Smooth muscle cell of the brain vasculature (primary cell): ENCODE measurements at regions not wholly inside any gene's neighbourhood (a gene's known extent, or its start where the extent isn't known, plus 50 kb on each side); places are given as distances from the start of the nearest gene placed in this dataset.
A peak's percentile ranks its signal among the peaks of the same experiment; 100 is the strongest.
"Not testable (repeated sequence)": the region's sequence is repeated elsewhere in the genome, so short reads cannot be mapped to it uniquely, and the experiment has no call there.

ENCODE experiments used
- DNase-seq: peaks from one replicate; pipeline ENCODE4 v3.0.0-alpha.2; 2012; ENCODE audit warnings: low read depth, low spot score

GRCh38 chr21:28423521-28424190 is 569.0 kb downstream of the LTN1 start:
- DNase-seq: no peak

GRCh38 chr21:28421716-28422524 is 570.8 kb downstream of the LTN1 start:
- DNase-seq: no peak

GRCh38 chr21:28419811-28420210 is 572.9 kb downstream of the LTN1 start:
- no peak for DNase-seq

- no peak for DNase-seq
These were observed 573.8 kb downstream of the LTN1 start for GRCh38 chr21:28418726-28419514.

- DNase-seq: no peak
These were observed 582.4 kb downstream of the LTN1 start for GRCh38 chr21:28410256-28410655.

- no peak for DNase-seq
These were observed 590.1 kb downstream of the LTN1 start for GRCh38 chr21:28402616-28402989.

- DNase-seq: no peak
These were observed 595.6 kb downstream of the LTN1 start for GRCh38 chr21:28397040-28397439.

- DNase-seq: no peak
These were observed 596.3 kb downstream of the LTN1 start for GRCh38 chr21:28396421-28396820.

- no peak for DNase-seq
These were observed 599.4 kb downstream of the LTN1 start for GRCh38 chr21:28393279-28393678.

GRCh38 chr21:28391938-28392849 is 600.5 kb downstream of the LTN1 start:
- DNase-seq: no peak

- no peak for DNase-seq
These were observed 605.5 kb downstream of the LTN1 start for GRCh38 chr21:28387220-28387619.

- DNase-seq: no peak
These were observed 606.8 kb downstream of the LTN1 start for GRCh38 chr21:28385845-28386244.

GRCh38 chr21:28381000-28381745 is 611.5 kb downstream of the LTN1 start:
- DNase-seq: not testable (repeated sequence)

- DNase-seq: no peak
These were observed 612.4 kb downstream of the LTN1 start for GRCh38 chr21:28380241-28380640.

GRCh38 chr21:28378026-28378425 is 614.7 kb downstream of the LTN1 start:
- DNase-seq: no peak

GRCh38 chr21:28375708-28376385 is 616.8 kb downstream of the LTN1 start:
- peak; percentile 1 for DNase-seq

- DNase-seq: no peak
These were observed 617.8 kb downstream of the LTN1 start for GRCh38 chr21:28374881-28375280.

- DNase-seq: no peak
These were observed 621.0 kb downstream of the LTN1 start for GRCh38 chr21:28371713-28372112.

GRCh38 chr21:28359300-28359699 is 633.4 kb downstream of the LTN1 start:
- no peak for DNase-seq

GRCh38 chr21:28358702-28359101 is 634.0 kb downstream of the LTN1 start:
- DNase-seq: no peak
